ENCODE measurements at regions not wholly inside any gene's neighbourhood (a gene's known extent, or its start where the extent isn't known, plus 50 kb on each side); places are given as distances from the start of the nearest gene placed in this dataset.

DNA sequence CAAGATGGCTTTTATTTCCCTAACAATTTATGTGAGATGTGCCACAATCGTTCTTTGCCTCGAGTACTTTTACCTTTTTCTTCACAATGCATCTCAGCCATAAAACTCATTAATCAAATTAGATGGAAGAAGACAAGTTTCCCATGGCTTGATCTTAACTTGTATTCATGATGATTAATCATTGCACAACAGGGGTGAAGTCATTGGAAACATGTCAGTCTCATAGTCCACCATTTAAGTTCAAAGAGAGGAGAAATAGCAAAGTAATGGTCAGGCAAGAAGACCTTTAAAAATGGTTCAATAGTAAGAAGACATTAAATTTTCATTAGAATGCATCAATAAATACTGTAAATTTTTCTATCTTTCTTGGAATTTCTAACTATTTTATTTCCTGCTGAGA, 136.3 kb downstream of the FOXG1 start:
- no peaks in the 10 kb centered on the region for H3K4me1 ChIP-seq
- no peak overlapping the region for H3K27ac ChIP-seq
- no peaks in the 10 kb centered on the region for H3K27me3 ChIP-seq
- H3K9me3 ChIP-seq (replicated peaks) = no peaks in the 10 kb centered on the region
- no peak for DNase-seq
- no peaks in the 10 kb centered on the region for H3K36me3 ChIP-seq
- H3K4me3 ChIP-seq = no peak overlapping the region

DNA sequence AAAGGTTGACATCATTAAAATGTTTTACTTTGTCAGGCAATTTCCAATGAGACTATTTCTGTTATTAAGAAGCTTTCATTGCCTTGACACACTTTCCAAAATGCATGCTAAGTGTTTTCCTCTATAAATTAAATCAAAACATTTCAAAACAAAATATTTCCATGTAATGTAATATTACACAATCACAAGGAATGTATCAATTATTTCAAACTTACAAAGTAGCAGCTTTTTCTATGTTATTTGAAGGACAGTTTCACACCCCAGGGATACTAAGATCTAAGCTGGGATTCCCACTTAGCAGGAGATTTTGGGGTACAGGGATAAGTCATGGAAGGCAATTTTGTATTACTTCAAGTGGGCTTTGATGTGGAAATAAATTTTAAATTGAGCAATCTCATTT, 144.9 kb downstream of the FOXG1 start:
- H3K27me3 ChIP-seq = no peaks in the 10 kb centered on the region
- no peak overlapping the region for H3K4me3 ChIP-seq
- H3K36me3 ChIP-seq = no peaks in the 10 kb centered on the region
- DNase-seq = no peak
- H3K27ac ChIP-seq = no peak overlapping the region
- no peaks in the 10 kb centered on the region for H3K4me1 ChIP-seq
- no peaks in the 10 kb centered on the region for H3K9me3 ChIP-seq (replicated peaks)

DNA sequence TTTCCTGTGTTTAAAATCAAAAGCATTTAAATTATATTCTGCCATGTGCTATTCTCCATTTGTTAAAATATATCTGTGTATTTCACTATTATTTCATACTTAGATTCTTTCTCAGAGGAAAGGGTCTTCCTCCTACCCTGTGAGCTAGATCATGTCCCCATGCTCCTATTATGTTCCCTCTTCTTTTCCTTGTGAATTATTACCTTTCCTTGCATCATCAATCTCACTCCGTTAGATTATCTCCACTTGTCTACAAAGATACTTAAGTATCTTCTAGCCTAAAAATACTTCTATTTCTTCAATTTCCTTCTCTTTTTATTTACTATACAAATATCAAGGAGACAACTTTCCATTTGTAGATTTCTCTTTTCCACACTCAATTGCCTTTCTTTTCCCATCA, 146.5 kb downstream of the FOXG1 start:
- Histone ChIP-seq H3K4me3 (no peak overlapping the region), H3K27me3 (no peaks in the 10 kb centered on the region), H3K9me3 (replicated peaks) (no peaks in the 10 kb centered on the region), H3K27ac (no peak overlapping the region), H3K36me3 (no peaks in the 10 kb centered on the region), H3K4me1 (no peaks in the 10 kb centered on the region)
- DNase-seq = no peak

DNA sequence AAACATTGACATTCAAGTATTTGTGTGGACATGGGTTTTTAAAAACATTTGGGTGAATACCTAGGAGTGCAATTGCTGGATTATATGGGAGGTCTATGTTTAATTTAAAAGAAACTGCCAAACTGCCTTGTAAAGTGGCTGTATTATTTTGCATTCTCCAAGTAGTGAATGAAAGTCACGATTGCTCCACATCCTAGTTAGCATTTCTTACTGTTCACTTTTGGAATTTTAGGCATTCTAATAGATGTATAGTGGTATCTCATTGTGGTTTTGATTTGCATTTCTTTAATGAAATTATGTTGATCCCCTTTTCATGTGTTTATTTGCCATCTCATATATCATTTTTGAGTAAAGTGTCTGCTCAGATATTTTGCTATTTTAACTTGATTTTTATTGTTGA, 159.5 kb downstream of the FOXG1 start:
- Histone ChIP-seq H3K36me3 (no peaks in the 10 kb centered on the region), H3K4me3 (no peak overlapping the region), H3K27me3 (no peaks in the 10 kb centered on the region), H3K27ac (no peak overlapping the region), H3K9me3 (replicated peaks) (no peaks in the 10 kb centered on the region), H3K4me1 (no peaks in the 10 kb centered on the region)
- DNase-seq = no peak

DNA sequence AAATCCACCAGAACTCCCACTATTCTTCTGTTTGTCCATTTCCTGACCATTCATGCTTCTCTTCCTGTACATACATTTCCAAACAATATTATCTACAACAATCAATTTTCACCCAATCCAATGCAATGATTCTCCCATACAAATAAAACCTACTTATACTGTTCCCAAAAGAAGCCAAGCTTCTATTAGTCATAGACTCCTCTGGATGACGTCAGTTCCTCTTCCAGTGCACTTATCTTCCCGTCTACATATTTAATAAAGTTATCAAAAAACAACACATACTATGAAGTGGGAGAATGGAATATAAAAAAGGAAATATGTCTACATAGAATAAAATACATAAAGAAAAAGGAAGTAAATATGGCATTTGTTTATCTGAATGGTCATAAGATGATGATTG, 165.4 kb downstream of the FOXG1 start:
- Histone ChIP-seq H3K4me1 (no peaks in the 10 kb centered on the region), H3K27me3 (no peaks in the 10 kb centered on the region), H3K36me3 (no peaks in the 10 kb centered on the region), H3K9me3 (replicated peaks) (0 out of 2 replicates have a peak, but pooled peaks cover 2% of the 10 kb centered on the region), H3K27ac (no peak overlapping the region), H3K4me3 (no peak overlapping the region)
- no peak for DNase-seq

DNA sequence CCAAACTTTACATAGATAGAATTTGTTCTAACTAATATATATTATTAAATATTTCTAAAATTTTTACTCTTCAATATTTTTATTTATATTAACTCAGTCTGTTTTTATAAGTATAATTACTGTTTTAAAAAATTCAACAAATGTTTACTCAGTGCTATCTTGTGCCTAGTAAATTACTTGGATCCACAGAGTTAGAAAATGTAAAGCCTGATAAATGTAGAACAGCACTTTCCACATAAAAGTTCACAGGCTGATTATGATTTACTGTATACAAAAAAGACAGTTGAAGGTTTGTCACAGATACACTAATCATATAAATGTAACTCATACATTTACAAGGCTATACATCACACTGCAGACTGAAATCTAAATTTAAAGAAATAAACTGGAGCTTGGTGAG, 170.0 kb downstream of the FOXG1 start:
- Histone ChIP-seq H3K4me1 (no peaks in the 10 kb centered on the region), H3K36me3 (no peaks in the 10 kb centered on the region), H3K9me3 (replicated peaks) (0 out of 2 replicates have a peak, but pooled peaks cover 2% of the 10 kb centered on the region), H3K4me3 (no peak overlapping the region), H3K27me3 (no peaks in the 10 kb centered on the region), H3K27ac (no peak overlapping the region)
- no peak for DNase-seq

DNA sequence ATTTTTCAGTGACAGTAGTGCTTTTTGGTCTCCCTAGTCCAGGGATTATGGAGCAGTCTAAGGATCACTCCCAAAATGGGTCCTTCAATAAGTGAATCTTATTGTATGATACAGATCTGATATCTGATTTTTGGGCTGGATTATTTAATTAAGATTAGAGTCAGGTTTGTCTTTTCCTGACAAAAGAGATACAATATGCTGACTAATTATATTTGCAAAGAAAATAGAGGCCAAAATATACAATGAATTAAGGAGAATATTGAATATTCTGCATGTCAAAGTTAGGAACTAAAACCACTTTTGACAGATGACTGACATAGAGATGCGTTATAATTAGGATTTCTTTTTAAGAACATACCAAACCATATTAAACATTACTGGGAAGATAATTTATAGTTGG, 175.2 kb downstream of the FOXG1 start:
- DNase-seq = no peak
- Histone ChIP-seq H3K9me3 (replicated peaks) (no peaks in the 10 kb centered on the region), H3K27ac (no peak overlapping the region), H3K4me3 (no peak overlapping the region), H3K27me3 (no peaks in the 10 kb centered on the region), H3K36me3 (no peaks in the 10 kb centered on the region), H3K4me1 (no peaks in the 10 kb centered on the region)

DNA sequence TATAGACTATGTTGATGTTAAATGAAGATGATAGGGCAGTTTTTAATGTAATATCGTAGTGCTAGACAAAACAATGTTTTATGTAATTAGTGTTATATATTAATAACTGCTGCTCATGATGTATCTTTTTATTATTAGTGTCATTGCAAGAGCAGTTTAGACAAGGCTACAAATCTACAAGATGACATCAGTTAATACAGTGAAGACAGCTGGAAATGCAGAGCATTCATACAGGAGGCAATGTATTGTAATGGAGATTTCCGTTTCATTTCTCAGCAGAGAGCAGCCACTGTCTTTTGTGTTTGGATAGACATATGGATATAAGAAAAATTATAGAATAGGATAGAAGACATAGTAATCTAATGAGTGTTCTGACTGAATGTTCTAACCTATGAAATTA, 178.0 kb downstream of the FOXG1 start:
- H3K4me3 ChIP-seq = no peak overlapping the region
- DNase-seq = no peak
- H3K36me3 ChIP-seq = no peaks in the 10 kb centered on the region
- no peaks in the 10 kb centered on the region for H3K9me3 ChIP-seq (replicated peaks)
- H3K27ac ChIP-seq = no peak overlapping the region
- H3K27me3 ChIP-seq = no peaks in the 10 kb centered on the region
- no peaks in the 10 kb centered on the region for H3K4me1 ChIP-seq

DNA sequence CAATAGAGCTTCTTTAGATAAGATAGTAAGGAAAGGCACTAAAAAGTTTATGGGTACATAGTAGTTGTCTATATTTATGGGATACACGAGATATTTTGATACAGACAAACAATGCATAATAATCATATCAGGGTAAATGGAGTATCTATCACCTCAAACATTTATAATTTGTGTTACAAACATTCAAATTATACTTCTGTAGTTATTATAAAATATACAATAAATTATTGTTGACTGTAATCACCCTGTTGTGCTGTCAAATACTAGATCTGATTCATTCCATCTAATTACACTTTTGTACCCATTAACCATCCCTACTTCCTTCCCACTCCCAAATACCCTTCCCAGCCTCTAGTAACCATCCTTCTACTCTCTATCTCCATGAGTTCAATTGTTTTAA, 179.7 kb downstream of the FOXG1 start:
- no peaks in the 10 kb centered on the region for H3K27me3 ChIP-seq
- H3K9me3 ChIP-seq (replicated peaks) = no peaks in the 10 kb centered on the region
- no peak for DNase-seq
- no peaks in the 10 kb centered on the region for H3K4me1 ChIP-seq
- H3K4me3 ChIP-seq = no peak overlapping the region
- no peaks in the 10 kb centered on the region for H3K36me3 ChIP-seq
- no peak overlapping the region for H3K27ac ChIP-seq

DNA sequence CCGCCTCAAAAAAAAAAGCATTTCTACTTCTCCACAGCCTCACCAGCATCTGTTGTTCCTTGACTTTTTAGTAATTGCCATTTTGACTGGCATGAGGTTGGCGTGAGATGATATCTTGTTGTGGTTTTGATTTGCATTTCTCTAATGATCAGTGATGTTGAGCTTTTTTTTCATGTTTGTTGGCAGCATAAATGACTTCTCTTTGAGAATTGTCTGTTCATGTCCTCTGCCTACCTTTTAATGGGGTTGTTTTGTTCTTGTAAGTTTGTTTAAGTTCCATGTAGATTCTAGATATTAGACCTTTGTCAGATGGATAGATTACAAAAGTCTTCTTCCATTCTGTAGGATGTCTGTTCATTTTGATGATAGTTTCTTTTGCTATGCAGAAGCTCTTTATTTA, 182.9 kb downstream of the FOXG1 start:
- no peaks in the 10 kb centered on the region for H3K27me3 ChIP-seq
- H3K4me1 ChIP-seq = no peaks in the 10 kb centered on the region
- H3K4me3 ChIP-seq = no peak overlapping the region
- no peaks in the 10 kb centered on the region for H3K9me3 ChIP-seq (replicated peaks)
- H3K27ac ChIP-seq = no peak overlapping the region
- H3K36me3 ChIP-seq = no peaks in the 10 kb centered on the region
- DNase-seq = no peak

DNA sequence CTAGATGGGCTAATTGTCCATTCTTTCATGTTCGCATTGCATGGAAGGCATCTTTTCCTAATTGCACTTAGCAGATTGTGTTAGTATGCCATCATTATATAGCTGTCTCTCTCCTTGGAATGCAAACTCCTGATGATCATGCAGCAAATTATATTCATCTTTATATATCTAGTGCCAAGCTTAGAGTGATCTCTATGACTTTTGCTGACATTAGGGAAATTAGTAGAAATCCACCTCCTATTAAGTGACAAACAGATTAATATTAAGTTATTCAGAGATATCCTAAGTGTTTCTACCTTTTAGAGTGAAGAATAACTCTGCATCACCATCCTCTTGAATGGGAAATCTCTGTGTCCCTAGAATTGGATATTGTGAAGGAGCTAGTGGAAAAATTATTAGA, 185.6 kb downstream of the FOXG1 start:
- H3K4me3 ChIP-seq = no peak overlapping the region
- H3K36me3 ChIP-seq = no peaks in the 10 kb centered on the region
- no peaks in the 10 kb centered on the region for H3K9me3 ChIP-seq (replicated peaks)
- no peak overlapping the region for H3K27ac ChIP-seq
- no peaks in the 10 kb centered on the region for H3K4me1 ChIP-seq
- DNase-seq = no peak
- no peaks in the 10 kb centered on the region for H3K27me3 ChIP-seq

DNA sequence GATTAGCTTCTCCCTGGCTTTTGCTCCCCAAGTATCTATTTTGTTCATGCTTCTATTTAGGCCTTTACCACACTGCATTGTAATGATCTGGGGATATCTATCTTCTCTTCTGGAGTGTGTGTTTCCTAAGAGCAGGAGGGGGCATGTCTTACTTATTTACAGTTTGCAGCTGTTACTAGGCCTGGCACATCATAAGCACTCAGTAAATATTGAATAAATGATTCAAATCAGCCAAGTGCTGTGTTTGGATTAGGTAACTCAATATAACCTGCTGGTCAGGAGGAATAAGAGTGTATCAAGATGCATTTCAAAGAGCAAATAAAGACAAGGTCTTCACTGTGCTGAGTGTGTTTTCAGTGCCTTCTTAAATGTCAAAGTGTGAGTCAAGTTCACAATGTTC, 186.1 kb downstream of the FOXG1 start:
- Histone ChIP-seq H3K9me3 (replicated peaks) (no peaks in the 10 kb centered on the region), H3K27me3 (no peaks in the 10 kb centered on the region), H3K4me3 (no peak overlapping the region), H3K36me3 (no peaks in the 10 kb centered on the region), H3K27ac (no peak overlapping the region), H3K4me1 (no peaks in the 10 kb centered on the region)
- DNase-seq = no peak

DNA sequence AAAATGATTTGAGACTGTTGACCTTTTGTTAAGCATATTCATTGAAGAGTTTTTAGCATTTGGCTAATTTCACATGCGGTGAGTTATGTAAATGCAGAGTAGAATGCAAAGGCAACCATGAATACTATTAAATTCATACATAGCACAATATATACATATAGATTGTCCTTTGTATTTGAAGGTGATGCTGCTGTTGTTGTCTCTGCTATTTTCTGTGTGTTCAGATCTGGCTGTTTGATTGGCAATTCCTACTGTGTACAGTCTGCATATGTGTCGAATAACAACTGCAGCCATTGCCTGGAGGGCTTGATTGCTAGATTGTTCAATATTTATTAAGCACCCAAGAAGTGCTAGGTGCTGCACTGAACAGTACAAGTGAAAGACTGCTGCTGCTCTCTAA, 187.4 kb downstream of the FOXG1 start:
- Histone ChIP-seq H3K9me3 (replicated peaks) (no peaks in the 10 kb centered on the region), H3K27me3 (no peaks in the 10 kb centered on the region), H3K36me3 (no peaks in the 10 kb centered on the region), H3K27ac (no peak overlapping the region), H3K4me3 (no peak overlapping the region), H3K4me1 (no peaks in the 10 kb centered on the region)
- DNase-seq = no peak

DNA sequence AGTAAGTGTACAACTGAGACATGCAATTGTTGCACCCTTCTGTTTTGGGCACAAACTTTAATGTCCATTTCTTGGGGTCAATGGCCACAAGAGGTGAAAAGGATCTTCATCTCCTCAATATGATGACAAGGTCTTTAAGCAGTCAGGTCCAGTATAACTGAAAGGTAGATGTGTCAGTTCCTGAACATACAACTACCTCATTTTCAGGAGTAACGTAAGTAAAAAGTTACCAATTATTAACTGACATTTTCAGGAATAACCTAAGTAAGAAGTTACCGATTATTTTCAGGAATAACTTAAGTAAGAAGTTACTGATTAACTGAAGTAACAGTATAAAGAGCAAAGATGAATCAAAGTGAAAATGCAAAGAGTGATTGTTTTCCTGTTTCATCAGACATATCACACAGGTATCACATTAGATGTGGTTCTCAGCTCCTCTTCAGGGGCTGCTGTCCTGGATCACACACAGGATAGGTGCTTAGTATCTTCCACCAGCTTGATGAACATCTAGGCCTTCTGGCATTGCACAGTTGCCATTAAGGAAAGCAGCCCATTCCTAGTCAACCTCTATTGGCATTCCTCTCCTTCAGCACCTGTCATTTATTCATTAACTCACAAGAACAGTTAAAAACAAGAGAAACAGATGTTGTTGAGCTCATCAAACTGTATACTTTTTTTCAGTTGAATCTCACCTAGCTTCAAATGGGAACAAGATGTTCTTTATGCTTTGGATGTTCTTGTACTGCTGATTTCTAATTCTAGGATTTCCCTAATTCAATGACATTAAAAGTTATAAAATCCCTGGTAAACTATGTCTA, 200.0 kb downstream of the FOXG1 start:
- H3K4me3 ChIP-seq = no peak overlapping the region
- H3K4me1 ChIP-seq = no peaks in the 10 kb centered on the region
- no peak overlapping the region for H3K27ac ChIP-seq
- no peaks in the 10 kb centered on the region for H3K36me3 ChIP-seq
- no peak for DNase-seq
- H3K27me3 ChIP-seq = no peaks in the 10 kb centered on the region; the same call in 1 of the 2 replicates
- no peaks in the 10 kb centered on the region for H3K9me3 ChIP-seq (replicated peaks)

DNA sequence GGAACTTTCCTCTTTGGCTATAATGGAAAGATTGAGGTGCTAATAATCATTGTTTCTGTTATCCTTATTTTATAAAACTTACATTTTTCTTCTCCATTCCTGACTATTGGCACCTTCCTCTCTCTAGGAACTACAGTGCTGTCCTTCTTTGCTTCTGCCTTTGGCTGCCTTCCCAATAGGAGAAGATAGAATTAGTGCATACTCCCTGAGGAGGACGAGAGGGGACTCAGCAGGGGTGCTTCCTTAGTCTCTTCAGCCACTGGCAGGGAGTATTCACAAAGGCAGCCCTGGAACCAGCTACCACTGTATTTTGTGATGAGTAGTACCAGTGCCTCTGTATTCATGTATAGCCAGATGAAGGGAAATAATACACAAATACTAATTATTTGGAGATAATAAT, 208.5 kb downstream of the FOXG1 start:
- no peak for DNase-seq
- Histone ChIP-seq H3K27me3 (no peaks in the 10 kb centered on the region; the same call in 1 of the 2 replicates), H3K27ac (no peak overlapping the region), H3K36me3 (no peaks in the 10 kb centered on the region), H3K4me3 (no peak overlapping the region), H3K4me1 (no peaks in the 10 kb centered on the region), H3K9me3 (replicated peaks) (no peaks in the 10 kb centered on the region)

DNA sequence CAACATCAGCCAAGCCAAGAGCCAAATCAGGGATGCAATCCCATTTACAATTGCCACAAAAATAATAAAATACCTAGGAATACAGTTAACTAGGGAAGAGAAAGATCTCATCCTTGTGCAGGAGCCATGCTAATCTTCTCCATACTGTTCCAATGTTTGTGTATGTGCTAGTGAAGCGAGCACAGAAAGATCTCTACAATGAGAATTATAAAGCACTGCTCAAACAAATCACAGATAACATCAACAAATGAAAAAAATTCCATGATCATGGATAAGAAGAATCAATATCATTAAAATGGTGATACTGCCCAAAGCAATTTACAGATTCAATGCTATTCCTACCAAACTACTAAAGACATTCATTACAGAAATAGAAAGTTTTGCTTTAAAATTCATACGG, 215.6 kb downstream of the FOXG1 start:
- Histone ChIP-seq H3K36me3 (no peaks in the 10 kb centered on the region), H3K9me3 (replicated peaks) (no peaks in the 10 kb centered on the region), H3K27me3 (no peaks in the 10 kb centered on the region; the same call in 1 of the 2 replicates), H3K4me1 (no peaks in the 10 kb centered on the region), H3K27ac (no peak overlapping the region), H3K4me3 (no peak overlapping the region)
- DNase-seq = no peak

Measured in SJCRH30 (cell line).